ENCODE measurements at regions not wholly inside any gene's neighbourhood (a gene's known extent, or its start where the extent isn't known, plus 50 kb on each side); places are given as distances from the start of the nearest gene placed in this dataset.

GRCh38 chr11:11003226-11003625 lies 145.4 kb upstream of the ZBED5 start:
- TF ChIP-seq ISL1 (CRISPR knock-in tag; IDR thresholded peaks at IDR 0.05) (no peak), ESRRG (CRISPR knock-in tag; IDR thresholded peaks at IDR 0.05) (no peak), PATZ1 (CRISPR knock-in tag; IDR thresholded peaks at IDR 0.05; ENCODE audit: borderline replicate concordance) (no peak)
- TF ChIP-seq, protein P1, sequence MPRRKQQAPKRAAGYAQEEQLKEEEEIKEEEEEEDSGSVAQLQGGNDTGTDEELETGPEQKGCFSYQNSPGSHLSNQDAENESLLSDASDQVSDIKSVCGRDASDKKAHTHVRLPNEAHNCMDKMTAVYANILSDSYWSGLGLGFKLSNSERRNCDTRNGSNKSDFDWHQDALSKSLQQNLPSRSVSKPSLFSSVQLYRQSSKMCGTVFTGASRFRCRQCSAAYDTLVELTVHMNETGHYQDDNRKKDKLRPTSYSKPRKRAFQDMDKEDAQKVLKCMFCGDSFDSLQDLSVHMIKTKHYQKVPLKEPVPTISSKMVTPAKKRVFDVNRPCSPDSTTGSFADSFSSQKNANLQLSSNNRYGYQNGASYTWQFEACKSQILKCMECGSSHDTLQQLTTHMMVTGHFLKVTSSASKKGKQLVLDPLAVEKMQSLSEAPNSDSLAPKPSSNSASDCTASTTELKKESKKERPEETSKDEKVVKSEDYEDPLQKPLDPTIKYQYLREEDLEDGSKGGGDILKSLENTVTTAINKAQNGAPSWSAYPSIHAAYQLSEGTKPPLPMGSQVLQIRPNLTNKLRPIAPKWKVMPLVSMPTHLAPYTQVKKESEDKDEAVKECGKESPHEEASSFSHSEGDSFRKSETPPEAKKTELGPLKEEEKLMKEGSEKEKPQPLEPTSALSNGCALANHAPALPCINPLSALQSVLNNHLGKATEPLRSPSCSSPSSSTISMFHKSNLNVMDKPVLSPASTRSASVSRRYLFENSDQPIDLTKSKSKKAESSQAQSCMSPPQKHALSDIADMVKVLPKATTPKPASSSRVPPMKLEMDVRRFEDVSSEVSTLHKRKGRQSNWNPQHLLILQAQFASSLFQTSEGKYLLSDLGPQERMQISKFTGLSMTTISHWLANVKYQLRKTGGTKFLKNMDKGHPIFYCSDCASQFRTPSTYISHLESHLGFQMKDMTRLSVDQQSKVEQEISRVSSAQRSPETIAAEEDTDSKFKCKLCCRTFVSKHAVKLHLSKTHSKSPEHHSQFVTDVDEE (CRISPR knock-in tag; IDR thresholded peaks at IDR 0.05): no peak

Measured in SK-N-SH treated with all-trans-retinoic acid at 6 μM for 48 hours (cell line).